ENCODE measurements at regions not wholly inside any gene's neighbourhood (a gene's known extent, or its start where the extent isn't known, plus 50 kb on each side); places are given as distances from the start of the nearest gene placed in this dataset.

DNA sequence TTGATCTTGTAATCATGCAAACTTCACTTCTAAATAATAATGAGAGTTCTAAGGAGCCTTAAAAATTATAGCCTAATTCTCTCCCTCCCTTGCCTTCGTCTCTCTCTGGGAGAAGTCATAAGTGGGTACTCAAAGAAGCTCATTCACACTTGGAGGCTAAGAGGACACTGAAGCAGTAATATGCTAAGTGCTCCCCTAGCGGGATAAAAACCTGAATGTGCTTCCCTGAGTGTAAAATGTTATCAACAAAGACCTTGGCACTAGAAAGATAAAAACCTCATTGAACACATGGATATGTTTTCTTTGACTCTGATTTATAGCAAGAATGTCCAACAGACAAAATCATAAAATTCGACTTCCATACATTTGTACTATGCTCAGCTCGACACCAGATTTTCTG is 337.9 kb upstream of the NOVA1 start:
- H3K14ac ChIP-seq (ENCODE audit: low read length), result no peak overlapping the region
- no peaks in the 10 kb centered on the region for H3K79me1 ChIP-seq (ENCODE audit: low read depth, low read length)
- H4K8ac ChIP-seq (ENCODE audit: low read depth, low read length), result no peak overlapping the region
- no peak overlapping the region for H3K4ac ChIP-seq (ENCODE audit: low read length)
- no peak overlapping the region for H2BK120ac ChIP-seq (ENCODE audit: low read depth, low read length)
- no peak overlapping the region for H2BK12ac ChIP-seq (ENCODE audit: low read length)
- no peaks in the 10 kb centered on the region for H3K36me3 ChIP-seq (replicated peaks in 1 of 2; ENCODE audit: control insufficient read depth in 2 of 2, insufficient read depth in 2 of 2, low read length in 2 of 2)
- H3K23ac ChIP-seq (ENCODE audit: low read depth, low read length, poor library complexity), result no peak overlapping the region
- no peak overlapping the region for H3K4me3 ChIP-seq (ENCODE audit: low read length in 2 of 2)
- H3K9ac ChIP-seq (ENCODE audit: low read depth, low read length, poor library complexity), result no peak overlapping the region
- H4K91ac ChIP-seq (ENCODE audit: low read depth, low read length, poor library complexity), result no peak overlapping the region
- H3K9me3 ChIP-seq (replicated peaks in 1 of 2; ENCODE audit: control insufficient read depth in 2 of 2, insufficient read depth in 1 of 2, low read depth in 1 of 2, low read length in 2 of 2), result no peaks in the 10 kb centered on the region
- H3K27ac ChIP-seq (replicated peaks; ENCODE audit: low read length), result no peak overlapping the region
- no CpG with 5 or more reads among the region's 4 CpGs for WGBS, 2 donors (ENCODE audit: extremely low coverage in 2 of 2, insufficient read length in 2 of 2, insufficient replicate concordance in 1 of 2)
- H3K27me3 ChIP-seq (ENCODE audit: control insufficient read depth in 3 of 3, insufficient read depth in 3 of 3, low read depth in 1 of 3, low read length in 3 of 3), result no peaks in the 10 kb centered on the region
- H2AK5ac ChIP-seq (ENCODE audit: low read depth, low read length), result no peak overlapping the region
- no peak overlapping the region for H3K18ac ChIP-seq (ENCODE audit: low read length)
- H2BK5ac ChIP-seq (ENCODE audit: low read length), result no peak overlapping the region
- no peak for DNase-seq (ENCODE audit: low spot score)
- H3K4me2 ChIP-seq (ENCODE audit: insufficient read depth, low read length, poor library complexity, severe bottlenecking), result no peak overlapping the region
- H2AFZ ChIP-seq (ENCODE audit: low read length), result no peak overlapping the region
- no peaks in the 10 kb centered on the region for H3K4me1 ChIP-seq (ENCODE audit: control insufficient read depth in 2 of 2, insufficient read depth in 1 of 2, low read depth in 1 of 2, low read length in 2 of 2)
- H2BK15ac ChIP-seq (ENCODE audit: low read length), result no peak overlapping the region

- Histone ChIP-seq H2AFZ (ENCODE audit: low read length) (no peak overlapping the region), H3K4me2 (ENCODE audit: insufficient read depth, low read length, poor library complexity, severe bottlenecking) (no peak overlapping the region), H3K9ac (ENCODE audit: low read depth, low read length, poor library complexity) (no peak overlapping the region), H2BK12ac (ENCODE audit: low read length) (no peak overlapping the region), H3K4me1 (ENCODE audit: control insufficient read depth in 2 of 2, insufficient read depth in 1 of 2, low read depth in 1 of 2, low read length in 2 of 2) (no peaks in the 10 kb centered on the region), H3K4ac (ENCODE audit: low read length) (no peak overlapping the region), H3K36me3 (replicated peaks in 1 of 2; ENCODE audit: control insufficient read depth in 2 of 2, insufficient read depth in 2 of 2, low read length in 2 of 2) (no peaks in the 10 kb centered on the region), H4K8ac (ENCODE audit: low read depth, low read length) (no peak overlapping the region), H3K18ac (ENCODE audit: low read length) (no peak overlapping the region), H3K23ac (ENCODE audit: low read depth, low read length, poor library complexity) (no peak overlapping the region), H2BK5ac (ENCODE audit: low read length) (no peak overlapping the region), H3K4me3 (ENCODE audit: low read length in 2 of 2) (no peak overlapping the region), H3K9me3 (replicated peaks in 1 of 2; ENCODE audit: control insufficient read depth in 2 of 2, insufficient read depth in 1 of 2, low read depth in 1 of 2, low read length in 2 of 2) (no peaks in the 10 kb centered on the region), H2AK5ac (ENCODE audit: low read depth, low read length) (no peak overlapping the region), H2BK120ac (ENCODE audit: low read depth, low read length) (no peak overlapping the region), H2BK15ac (ENCODE audit: low read length) (no peak overlapping the region), H3K27me3 (ENCODE audit: control insufficient read depth in 3 of 3, insufficient read depth in 3 of 3, low read depth in 1 of 3, low read length in 3 of 3) (no peaks in the 10 kb centered on the region), H4K91ac (ENCODE audit: low read depth, low read length, poor library complexity) (no peak overlapping the region), H3K79me1 (ENCODE audit: low read depth, low read length) (no peaks in the 10 kb centered on the region), H3K27ac (replicated peaks; ENCODE audit: low read length) (no peak overlapping the region), H3K14ac (ENCODE audit: low read length) (no peak overlapping the region)
- no CpG with 5 or more reads among the region's 1 CpG for WGBS, 2 donors (ENCODE audit: extremely low coverage in 2 of 2, insufficient read length in 2 of 2, insufficient replicate concordance in 1 of 2)
- no peak for DNase-seq (ENCODE audit: low spot score)
Measured at GRCh38 chr14:26938054-26938453, 340.2 kb upstream of the NOVA1 start.

- Histone ChIP-seq H4K8ac (ENCODE audit: low read depth, low read length) (no peak overlapping the region), H2BK120ac (ENCODE audit: low read depth, low read length) (no peak overlapping the region), H2AFZ (ENCODE audit: low read length) (no peak overlapping the region), H3K4me2 (ENCODE audit: insufficient read depth, low read length, poor library complexity, severe bottlenecking) (no peak overlapping the region), H2BK5ac (ENCODE audit: low read length) (no peak overlapping the region), H3K4me3 (ENCODE audit: low read length in 2 of 2) (no peak overlapping the region), H3K27me3 (ENCODE audit: control insufficient read depth in 3 of 3, insufficient read depth in 3 of 3, low read depth in 1 of 3, low read length in 3 of 3) (no peaks in the 10 kb centered on the region), H2AK5ac (ENCODE audit: low read depth, low read length) (no peak overlapping the region), H3K14ac (ENCODE audit: low read length) (no peak overlapping the region), H2BK12ac (ENCODE audit: low read length) (no peak overlapping the region), H3K4me1 (ENCODE audit: control insufficient read depth in 2 of 2, insufficient read depth in 1 of 2, low read depth in 1 of 2, low read length in 2 of 2) (no peaks in the 10 kb centered on the region), H3K9ac (ENCODE audit: low read depth, low read length, poor library complexity) (no peak overlapping the region), H3K79me1 (ENCODE audit: low read depth, low read length) (no peaks in the 10 kb centered on the region), H3K36me3 (replicated peaks in 1 of 2; ENCODE audit: control insufficient read depth in 2 of 2, insufficient read depth in 2 of 2, low read length in 2 of 2) (no peaks in the 10 kb centered on the region), H3K4ac (ENCODE audit: low read length) (no peak overlapping the region), H3K18ac (ENCODE audit: low read length) (no peak overlapping the region), H3K23ac (ENCODE audit: low read depth, low read length, poor library complexity) (no peak overlapping the region), H2BK15ac (ENCODE audit: low read length) (no peak overlapping the region), H4K91ac (ENCODE audit: low read depth, low read length, poor library complexity) (no peak overlapping the region), H3K27ac (replicated peaks; ENCODE audit: low read length) (no peak overlapping the region), H3K9me3 (replicated peaks in 1 of 2; ENCODE audit: control insufficient read depth in 2 of 2, insufficient read depth in 1 of 2, low read depth in 1 of 2, low read length in 2 of 2) (no peaks in the 10 kb centered on the region)
- WGBS, 2 donors (ENCODE audit: extremely low coverage in 2 of 2, insufficient read length in 2 of 2, insufficient replicate concordance in 1 of 2), result no CpG with 5 or more reads among the region's 2 CpGs
- DNase-seq (ENCODE audit: low spot score), result no peak
Measured at GRCh38 chr14:26939755-26940154, 341.9 kb upstream of the NOVA1 start.

DNA sequence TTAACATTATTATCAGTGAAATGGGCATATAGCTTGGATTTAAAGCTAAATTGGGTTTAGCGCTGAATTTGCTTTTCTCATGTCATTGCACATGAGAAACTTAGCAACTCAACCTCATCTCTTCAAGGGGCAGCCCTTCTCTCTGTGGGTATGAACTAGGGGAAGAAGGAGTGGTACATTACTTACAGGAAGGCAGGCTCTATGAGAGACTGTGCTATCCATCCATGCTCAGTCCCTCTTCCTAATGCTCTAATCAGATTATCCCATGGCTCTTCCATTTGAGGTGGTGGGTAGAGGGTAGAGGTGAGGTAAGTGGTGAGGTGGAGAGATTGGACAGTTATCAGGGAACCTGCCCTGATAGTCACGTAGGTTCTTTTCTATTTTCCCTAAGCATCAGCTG is 343.7 kb upstream of the NOVA1 start:
- Histone ChIP-seq H2BK12ac (ENCODE audit: low read length) (no peak overlapping the region), H3K36me3 (replicated peaks in 1 of 2; ENCODE audit: control insufficient read depth in 2 of 2, insufficient read depth in 2 of 2, low read length in 2 of 2) (no peaks in the 10 kb centered on the region), H3K4me1 (ENCODE audit: control insufficient read depth in 2 of 2, insufficient read depth in 1 of 2, low read depth in 1 of 2, low read length in 2 of 2) (no peaks in the 10 kb centered on the region), H2BK5ac (ENCODE audit: low read length) (no peak overlapping the region), H3K9ac (ENCODE audit: low read depth, low read length, poor library complexity) (no peak overlapping the region), H3K14ac (ENCODE audit: low read length) (no peak overlapping the region), H2BK15ac (ENCODE audit: low read length) (no peak overlapping the region), H2BK120ac (ENCODE audit: low read depth, low read length) (no peak overlapping the region), H4K8ac (ENCODE audit: low read depth, low read length) (no peak overlapping the region), H3K18ac (ENCODE audit: low read length) (no peak overlapping the region), H3K23ac (ENCODE audit: low read depth, low read length, poor library complexity) (no peak overlapping the region), H3K4me2 (ENCODE audit: insufficient read depth, low read length, poor library complexity, severe bottlenecking) (no peak overlapping the region), H3K79me1 (ENCODE audit: low read depth, low read length) (no peaks in the 10 kb centered on the region), H3K4me3 (ENCODE audit: low read length in 2 of 2) (no peak overlapping the region), H2AK5ac (ENCODE audit: low read depth, low read length) (no peak overlapping the region), H2AFZ (ENCODE audit: low read length) (no peak overlapping the region), H3K4ac (ENCODE audit: low read length) (no peak overlapping the region), H4K91ac (ENCODE audit: low read depth, low read length, poor library complexity) (no peak overlapping the region), H3K27ac (replicated peaks; ENCODE audit: low read length) (no peak overlapping the region), H3K9me3 (replicated peaks in 1 of 2; ENCODE audit: control insufficient read depth in 2 of 2, insufficient read depth in 1 of 2, low read depth in 1 of 2, low read length in 2 of 2) (no peaks in the 10 kb centered on the region), H3K27me3 (ENCODE audit: control insufficient read depth in 3 of 3, insufficient read depth in 3 of 3, low read depth in 1 of 3, low read length in 3 of 3) (no peaks in the 10 kb centered on the region)
- WGBS, 2 donors (ENCODE audit: extremely low coverage in 2 of 2, insufficient read length in 2 of 2, insufficient replicate concordance in 1 of 2), result no CpG with 5 or more reads among the region's 2 CpGs
- DNase-seq (ENCODE audit: low spot score), result no peak

Measured in neuronal stem cell (in vitro differentiated cells).